ENCODE measurements at regions not wholly inside any gene's neighbourhood (a gene's known extent, or its start where the extent isn't known, plus 50 kb on each side); places are given as distances from the start of the nearest gene placed in this dataset.

DNA sequence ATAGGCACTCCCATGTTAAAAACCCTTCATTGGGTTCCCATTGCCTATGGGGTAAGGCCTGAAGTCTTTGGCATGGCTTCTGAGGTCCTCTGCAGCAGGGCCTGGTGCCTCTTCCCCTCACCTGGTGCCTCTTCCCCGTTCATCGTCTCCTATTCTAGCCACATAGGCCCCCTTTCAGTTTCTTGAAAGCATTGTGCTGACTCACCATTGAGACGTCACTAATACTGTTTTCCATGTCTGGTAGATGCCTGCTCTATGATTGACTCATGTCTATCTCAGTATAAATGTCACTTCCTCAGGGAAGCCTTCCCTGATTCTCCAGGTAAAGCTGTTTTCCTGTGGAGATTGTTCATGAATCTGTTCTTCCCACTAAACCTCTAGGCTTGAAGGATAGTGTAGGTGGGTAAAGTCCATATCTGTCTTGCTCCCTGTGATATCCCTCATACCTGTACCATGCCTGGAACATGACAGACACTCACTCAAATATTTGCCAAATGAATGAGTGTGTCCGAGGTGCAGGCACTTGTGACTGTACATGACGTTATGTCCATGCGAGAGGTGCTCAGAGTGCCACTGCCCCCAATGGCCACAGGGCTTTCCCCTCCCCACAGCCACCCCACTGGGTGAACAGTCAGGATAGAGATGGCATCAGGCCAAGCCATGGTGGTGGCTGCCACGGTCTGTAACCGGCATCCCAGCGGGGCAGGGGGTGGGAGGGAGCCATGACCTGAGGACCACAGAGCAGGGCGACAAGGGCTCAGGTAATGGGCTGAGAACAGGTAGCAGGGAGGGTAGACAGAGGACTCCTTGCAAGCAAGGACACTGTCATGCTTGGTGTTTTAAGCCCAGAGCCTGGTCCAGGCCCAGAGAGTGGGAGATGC, 85.2 kb upstream of the FAM20A start:
- Histone ChIP-seq H3K27me3 (ENCODE audit: control insufficient read depth in 3 of 3, insufficient read depth in 3 of 3, low read depth in 1 of 3, low read length in 3 of 3) (peaks cover 0 to 7% (median 0%) of the 10 kb centered on the region in 3 experiments), H3K14ac (ENCODE audit: low read length) (no peak overlapping the region), H3K4ac (ENCODE audit: low read length) (no peak overlapping the region), H3K9me3 (replicated peaks in 1 of 2; ENCODE audit: control insufficient read depth in 2 of 2, insufficient read depth in 1 of 2, low read depth in 1 of 2, low read length in 2 of 2) (no peaks in the 10 kb centered on the region), H2BK5ac (ENCODE audit: low read length) (no peak overlapping the region), H3K4me3 (ENCODE audit: low read length in 2 of 2) (no peak overlapping the region), H3K36me3 (replicated peaks in 1 of 2; ENCODE audit: control insufficient read depth in 2 of 2, insufficient read depth in 2 of 2, low read length in 2 of 2) (no peaks in the 10 kb centered on the region), H3K23ac (ENCODE audit: low read depth, low read length, poor library complexity) (no peak overlapping the region), H2AK5ac (ENCODE audit: low read depth, low read length) (peak overlapping the region; percentile 25), H3K18ac (ENCODE audit: low read length) (peak overlapping the region; percentile 73), H2BK120ac (ENCODE audit: low read depth, low read length) (no peak overlapping the region), H4K8ac (ENCODE audit: low read depth, low read length) (no peak overlapping the region), H3K4me1 (ENCODE audit: control insufficient read depth in 2 of 2, insufficient read depth in 1 of 2, low read depth in 1 of 2, low read length in 2 of 2) (no peaks in the 10 kb centered on the region), H2BK12ac (ENCODE audit: low read length) (no peak overlapping the region), H4K91ac (ENCODE audit: low read depth, low read length, poor library complexity) (peak overlapping the region; percentile 65), H3K27ac (replicated peaks; ENCODE audit: low read length) (no peak overlapping the region), H3K4me2 (ENCODE audit: insufficient read depth, low read length, poor library complexity, severe bottlenecking) (no peak overlapping the region), H3K79me1 (ENCODE audit: low read depth, low read length) (no peaks in the 10 kb centered on the region), H3K9ac (ENCODE audit: low read depth, low read length, poor library complexity) (peak overlapping the region; percentile 27), H2BK15ac (ENCODE audit: low read length) (no peak overlapping the region), H2AFZ (ENCODE audit: low read length) (no peak overlapping the region)
- no peak for DNase-seq (ENCODE audit: low spot score)
- WGBS, 2 donors (ENCODE audit: extremely low coverage in 2 of 2, insufficient read length in 2 of 2, insufficient replicate concordance in 1 of 2) = no CpG with 5 or more reads among the region's 10 CpGs

GRCh38 chr17:68684949-68685357, 83.8 kb upstream of the FAM20A start:
- Histone ChIP-seq H2BK5ac (ENCODE audit: low read length) (no peak overlapping the region), H2BK12ac (ENCODE audit: low read length) (no peak overlapping the region), H2BK15ac (ENCODE audit: low read length) (no peak overlapping the region), H3K4me2 (ENCODE audit: insufficient read depth, low read length, poor library complexity, severe bottlenecking) (no peak overlapping the region), H4K8ac (ENCODE audit: low read depth, low read length) (no peak overlapping the region), H3K4ac (ENCODE audit: low read length) (no peak overlapping the region), H2AK5ac (ENCODE audit: low read depth, low read length) (no peak overlapping the region), H3K79me1 (ENCODE audit: low read depth, low read length) (no peaks in the 10 kb centered on the region), H4K91ac (ENCODE audit: low read depth, low read length, poor library complexity) (no peak overlapping the region), H3K9me3 (replicated peaks in 1 of 2; ENCODE audit: control insufficient read depth in 2 of 2, insufficient read depth in 1 of 2, low read depth in 1 of 2, low read length in 2 of 2) (no peaks in the 10 kb centered on the region), H3K27me3 (ENCODE audit: control insufficient read depth in 3 of 3, insufficient read depth in 3 of 3, low read depth in 1 of 3, low read length in 3 of 3) (peaks cover 0 to 7% (median 0%) of the 10 kb centered on the region in 3 experiments), H3K4me3 (ENCODE audit: low read length in 2 of 2) (no peak overlapping the region), H3K27ac (replicated peaks; ENCODE audit: low read length) (no peak overlapping the region), H3K4me1 (ENCODE audit: control insufficient read depth in 2 of 2, insufficient read depth in 1 of 2, low read depth in 1 of 2, low read length in 2 of 2) (no peaks in the 10 kb centered on the region), H2BK120ac (ENCODE audit: low read depth, low read length) (no peak overlapping the region), H3K14ac (ENCODE audit: low read length) (no peak overlapping the region), H3K36me3 (replicated peaks in 1 of 2; ENCODE audit: control insufficient read depth in 2 of 2, insufficient read depth in 2 of 2, low read length in 2 of 2) (no peaks in the 10 kb centered on the region), H3K18ac (ENCODE audit: low read length) (no peak overlapping the region), H3K23ac (ENCODE audit: low read depth, low read length, poor library complexity) (no peak overlapping the region), H3K9ac (ENCODE audit: low read depth, low read length, poor library complexity) (no peak overlapping the region), H2AFZ (ENCODE audit: low read length) (no peak overlapping the region)
- DNase-seq (ENCODE audit: low spot score) = no peak
- no CpG with 5 or more reads among the region's 3 CpGs for WGBS, 2 donors (ENCODE audit: extremely low coverage in 2 of 2, insufficient read length in 2 of 2, insufficient replicate concordance in 1 of 2)

DNA sequence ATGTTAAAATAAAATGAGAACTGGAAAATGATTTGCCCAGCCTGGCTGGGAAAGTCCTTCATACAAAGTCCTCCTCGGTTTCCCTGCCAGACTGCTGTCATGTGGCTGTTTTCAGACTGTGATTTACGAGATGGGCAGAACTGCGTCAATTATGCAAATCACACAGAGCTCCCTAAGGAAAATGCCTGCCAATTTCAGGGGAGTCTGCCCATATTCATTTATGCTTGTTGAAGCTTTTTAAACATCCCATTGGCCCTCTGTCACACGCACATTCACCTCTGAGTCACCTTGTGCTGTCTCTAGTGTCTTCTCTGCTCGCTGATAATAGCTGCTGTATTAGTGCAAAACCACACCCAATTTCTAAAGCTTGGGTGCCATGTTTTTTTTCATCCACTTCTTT, 81.7 kb upstream of the FAM20A start:
- H3K4me2 ChIP-seq (ENCODE audit: insufficient read depth, low read length, poor library complexity, severe bottlenecking) = no peak overlapping the region
- H3K4ac ChIP-seq (ENCODE audit: low read length) = no peak overlapping the region
- H4K8ac ChIP-seq (ENCODE audit: low read depth, low read length) = no peak overlapping the region
- no peak overlapping the region for H3K14ac ChIP-seq (ENCODE audit: low read length)
- no peak overlapping the region for H3K9ac ChIP-seq (ENCODE audit: low read depth, low read length, poor library complexity)
- no peak overlapping the region for H3K4me3 ChIP-seq (ENCODE audit: low read length in 2 of 2)
- H2BK15ac ChIP-seq (ENCODE audit: low read length) = no peak overlapping the region
- H3K9me3 ChIP-seq (replicated peaks in 1 of 2; ENCODE audit: control insufficient read depth in 2 of 2, insufficient read depth in 1 of 2, low read depth in 1 of 2, low read length in 2 of 2) = no peaks in the 10 kb centered on the region
- no peak overlapping the region for H3K18ac ChIP-seq (ENCODE audit: low read length)
- no peak overlapping the region for H2AK5ac ChIP-seq (ENCODE audit: low read depth, low read length)
- H3K4me1 ChIP-seq (ENCODE audit: control insufficient read depth in 2 of 2, insufficient read depth in 1 of 2, low read depth in 1 of 2, low read length in 2 of 2) = no peaks in the 10 kb centered on the region
- DNase-seq (ENCODE audit: low spot score) = no peak
- no peak overlapping the region for H2BK5ac ChIP-seq (ENCODE audit: low read length)
- H3K27ac ChIP-seq (replicated peaks; ENCODE audit: low read length) = no peak overlapping the region
- H3K23ac ChIP-seq (ENCODE audit: low read depth, low read length, poor library complexity) = no peak overlapping the region
- no peak overlapping the region for H2BK12ac ChIP-seq (ENCODE audit: low read length)
- H3K36me3 ChIP-seq (replicated peaks in 1 of 2; ENCODE audit: control insufficient read depth in 2 of 2, insufficient read depth in 2 of 2, low read length in 2 of 2) = no peaks in the 10 kb centered on the region
- H4K91ac ChIP-seq (ENCODE audit: low read depth, low read length, poor library complexity) = no peak overlapping the region
- no CpG with 5 or more reads among the region's 5 CpGs for WGBS, 2 donors (ENCODE audit: extremely low coverage in 2 of 2, insufficient read length in 2 of 2, insufficient replicate concordance in 1 of 2)
- no peak overlapping the region for H2AFZ ChIP-seq (ENCODE audit: low read length)
- H3K27me3 ChIP-seq (ENCODE audit: control insufficient read depth in 3 of 3, insufficient read depth in 3 of 3, low read depth in 1 of 3, low read length in 3 of 3) = peaks cover 0 to 2% (median 0%) of the 10 kb centered on the region in 3 experiments
- no peak overlapping the region for H2BK120ac ChIP-seq (ENCODE audit: low read depth, low read length)
- no peaks in the 10 kb centered on the region for H3K79me1 ChIP-seq (ENCODE audit: low read depth, low read length)

DNA sequence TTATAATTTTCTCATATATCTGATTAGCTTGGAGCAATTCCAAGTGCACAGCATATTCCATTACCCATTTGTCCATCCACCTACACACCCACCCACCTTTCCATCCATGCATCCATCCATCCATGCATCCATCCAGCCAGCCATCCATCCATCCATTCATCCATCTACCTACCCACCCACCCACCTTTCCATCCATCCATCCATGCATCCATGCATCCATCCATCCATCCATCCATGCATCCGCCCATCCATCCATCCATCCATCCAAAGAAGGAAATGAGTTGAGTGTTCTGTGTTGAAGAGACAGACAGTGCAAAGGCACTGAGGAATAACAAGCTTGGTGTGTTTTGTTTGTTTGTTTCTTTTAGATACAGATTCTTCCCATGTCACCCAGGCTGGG, 78.7 kb upstream of the FAM20A start:
- Histone ChIP-seq H2BK15ac (ENCODE audit: low read length) (no peak overlapping the region), H2BK12ac (ENCODE audit: low read length) (no peak overlapping the region), H3K23ac (ENCODE audit: low read depth, low read length, poor library complexity) (no peak overlapping the region), H3K27me3 (ENCODE audit: control insufficient read depth in 3 of 3, insufficient read depth in 3 of 3, low read depth in 1 of 3, low read length in 3 of 3) (no peaks in the 10 kb centered on the region), H2BK120ac (ENCODE audit: low read depth, low read length) (no peak overlapping the region), H3K4me3 (ENCODE audit: low read length in 2 of 2) (no peak overlapping the region), H2AFZ (ENCODE audit: low read length) (no peak overlapping the region), H2AK5ac (ENCODE audit: low read depth, low read length) (no peak overlapping the region), H3K36me3 (replicated peaks in 1 of 2; ENCODE audit: control insufficient read depth in 2 of 2, insufficient read depth in 2 of 2, low read length in 2 of 2) (no peaks in the 10 kb centered on the region), H3K79me1 (ENCODE audit: low read depth, low read length) (no peaks in the 10 kb centered on the region), H3K4me2 (ENCODE audit: insufficient read depth, low read length, poor library complexity, severe bottlenecking) (no peak overlapping the region), H4K8ac (ENCODE audit: low read depth, low read length) (no peak overlapping the region), H3K9ac (ENCODE audit: low read depth, low read length, poor library complexity) (no peak overlapping the region), H3K9me3 (replicated peaks in 1 of 2; ENCODE audit: control insufficient read depth in 2 of 2, insufficient read depth in 1 of 2, low read depth in 1 of 2, low read length in 2 of 2) (no peaks in the 10 kb centered on the region), H3K4ac (ENCODE audit: low read length) (no peak overlapping the region), H2BK5ac (ENCODE audit: low read length) (no peak overlapping the region), H4K91ac (ENCODE audit: low read depth, low read length, poor library complexity) (no peak overlapping the region), H3K18ac (ENCODE audit: low read length) (no peak overlapping the region), H3K4me1 (ENCODE audit: control insufficient read depth in 2 of 2, insufficient read depth in 1 of 2, low read depth in 1 of 2, low read length in 2 of 2) (no peaks in the 10 kb centered on the region), H3K27ac (replicated peaks; ENCODE audit: low read length) (no peak overlapping the region), H3K14ac (ENCODE audit: low read length) (no peak overlapping the region)
- WGBS, 2 donors (ENCODE audit: extremely low coverage in 2 of 2, insufficient read length in 2 of 2, insufficient replicate concordance in 1 of 2) = no CpG with 5 or more reads among the region's 1 CpG
- DNase-seq (ENCODE audit: low spot score) = no peak
